ENCODE measurements at regions not wholly inside any gene's neighbourhood (a gene's known extent, or its start where the extent isn't known, plus 50 kb on each side); places are given as distances from the start of the nearest gene placed in this dataset.

DNA sequence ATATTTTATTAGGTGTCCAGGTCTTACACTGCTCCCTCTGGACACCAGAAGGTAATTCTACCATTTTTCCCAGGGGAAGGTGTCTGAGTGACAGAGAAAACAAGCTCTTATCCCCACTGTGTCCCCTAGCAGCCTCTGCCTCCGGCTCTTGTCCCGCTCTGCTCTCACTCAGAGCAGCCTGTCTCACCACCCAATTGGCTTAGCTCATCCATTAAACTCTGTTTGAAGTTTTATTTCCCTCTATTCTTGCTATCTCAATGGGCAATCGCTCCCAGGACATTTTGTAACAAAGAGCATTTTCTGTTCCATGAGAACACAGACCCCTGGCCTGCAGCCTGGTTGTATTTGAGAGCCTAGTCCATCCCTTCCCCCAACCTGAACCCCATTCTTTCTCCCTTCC lies 90.6 kb upstream of the LDAH start:
- DNase-seq: no peak

DNA sequence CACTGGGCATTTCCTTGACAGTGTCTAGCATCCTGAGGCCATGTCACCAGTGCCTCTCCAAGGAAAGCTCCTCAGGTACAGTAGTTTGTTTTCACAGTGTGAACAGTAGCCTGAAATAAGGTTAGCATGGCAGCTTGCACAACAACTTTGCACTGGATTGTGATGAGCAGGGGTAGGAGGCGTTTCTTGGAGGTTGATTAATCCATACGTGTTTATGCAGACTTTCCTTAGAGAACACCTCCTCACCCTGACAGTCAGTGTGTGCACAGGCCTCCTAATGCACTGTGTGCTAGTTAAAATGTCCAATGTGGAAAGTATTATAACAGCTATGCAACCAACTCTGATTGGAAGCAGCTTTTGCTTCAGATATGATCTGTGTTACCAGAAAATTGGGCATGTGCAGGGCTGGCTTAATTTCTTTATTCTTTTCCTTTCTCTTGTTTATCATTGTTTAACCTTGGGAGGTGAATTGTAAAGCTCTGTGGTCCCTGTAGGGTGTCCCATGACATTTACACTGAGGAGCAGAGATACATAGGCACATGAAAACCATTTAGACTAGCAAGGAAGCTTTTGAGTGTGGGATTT lies 77.2 kb upstream of the LDAH start:
- no peak for DNase-seq

DNA sequence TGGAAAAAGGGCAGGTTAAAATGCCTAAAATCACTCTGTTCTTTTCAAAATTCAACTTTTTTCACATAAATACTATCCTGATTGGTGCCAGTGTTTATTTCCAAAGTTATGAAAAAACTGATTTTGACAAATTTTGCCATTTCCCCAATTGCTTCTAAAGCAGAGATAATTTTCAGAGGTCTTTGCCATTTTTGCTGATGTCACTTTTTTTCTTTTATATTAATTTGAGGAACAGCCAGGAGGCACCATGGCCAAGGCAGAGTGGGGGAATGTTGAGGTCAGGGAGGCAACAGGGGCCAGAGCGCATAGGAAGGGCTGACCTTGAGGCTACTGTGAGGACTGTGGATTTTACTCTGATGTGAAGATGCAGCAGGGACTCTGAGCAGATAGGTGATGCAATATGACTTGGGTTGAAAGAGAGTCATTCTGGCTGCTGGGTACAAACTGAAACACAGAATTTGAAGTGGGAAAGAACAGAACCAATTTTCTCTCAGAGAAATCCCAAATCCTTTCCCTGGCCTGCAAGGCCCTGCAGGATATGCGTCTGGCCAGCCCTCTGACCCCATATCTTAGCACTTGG lies 75.1 kb upstream of the LDAH start:
- no peak for DNase-seq

DNA sequence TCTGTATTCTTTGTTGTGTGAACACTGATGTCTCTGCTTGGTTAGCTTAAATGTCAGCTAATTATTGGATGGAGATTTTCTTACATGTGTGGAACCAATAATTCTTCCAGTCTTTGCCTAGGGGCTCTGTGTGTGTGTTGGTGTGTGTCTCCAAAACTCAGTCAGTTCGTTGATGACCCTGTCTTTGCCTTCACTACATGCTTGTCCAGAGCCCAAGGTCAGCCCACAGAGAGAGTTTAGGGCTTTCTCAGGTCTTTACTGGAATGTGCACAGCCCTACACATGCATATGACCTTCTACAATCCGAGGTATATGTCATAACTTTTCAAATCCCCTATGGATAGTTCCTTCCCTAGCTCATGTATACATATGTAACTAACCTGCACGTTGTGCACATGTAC lies 74.1 kb upstream of the LDAH start:
- DNase-seq: no peak

DNA sequence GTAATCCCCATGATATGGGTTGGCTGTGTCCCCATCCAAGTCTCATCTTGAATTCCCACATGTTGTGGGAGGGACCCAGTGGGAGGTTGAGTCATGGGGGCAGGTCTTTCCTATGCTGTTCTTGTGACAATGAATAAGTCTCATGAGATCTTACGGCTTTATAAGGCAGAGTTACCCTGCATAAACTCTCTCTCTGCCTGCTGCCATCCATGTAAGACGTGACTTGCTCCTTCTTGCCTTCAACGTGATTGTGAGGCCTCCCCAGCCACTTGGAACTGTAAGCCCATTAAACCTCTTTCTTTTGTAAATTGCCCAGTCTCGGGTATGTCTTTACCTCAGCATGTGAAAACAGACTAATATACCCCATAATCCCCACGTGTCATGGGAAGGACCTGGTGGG lies 61.9 kb upstream of the LDAH start:
- DNase-seq: no peak

DNA sequence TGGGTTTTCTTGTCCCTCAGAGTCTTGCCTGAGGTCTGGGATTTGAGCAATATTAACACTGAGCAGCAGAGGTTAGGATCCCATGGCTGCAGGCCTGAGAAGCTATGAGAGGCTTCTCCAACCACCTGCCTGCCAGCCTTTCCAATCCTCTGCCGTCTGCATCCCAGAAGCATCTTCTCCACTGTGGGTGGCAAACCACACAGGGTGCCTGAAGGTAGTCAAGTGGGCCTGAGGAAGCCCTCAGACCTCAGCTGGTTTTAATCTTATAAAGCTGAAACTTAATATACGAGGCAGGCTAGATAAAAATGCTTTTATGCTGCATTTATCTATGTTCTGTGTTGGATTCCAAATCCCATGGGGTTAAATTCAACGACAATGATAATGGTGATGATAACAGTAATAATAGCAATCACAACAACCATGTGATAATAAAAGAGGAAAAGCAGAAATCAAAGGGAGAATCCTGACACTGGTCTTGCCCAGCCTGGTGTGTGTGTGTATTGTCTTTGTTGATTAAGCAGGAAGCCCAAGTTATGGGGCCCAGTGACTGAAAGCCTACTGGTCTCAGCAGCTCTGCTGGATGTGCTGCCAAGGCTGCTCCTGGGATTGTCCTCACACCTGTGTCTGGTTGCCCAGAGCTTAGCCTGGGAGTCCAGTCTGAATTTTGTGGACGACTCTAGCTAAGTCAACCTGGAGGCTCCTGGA lies 59.7 kb upstream of the LDAH start:
- DNase-seq: no peak

DNA sequence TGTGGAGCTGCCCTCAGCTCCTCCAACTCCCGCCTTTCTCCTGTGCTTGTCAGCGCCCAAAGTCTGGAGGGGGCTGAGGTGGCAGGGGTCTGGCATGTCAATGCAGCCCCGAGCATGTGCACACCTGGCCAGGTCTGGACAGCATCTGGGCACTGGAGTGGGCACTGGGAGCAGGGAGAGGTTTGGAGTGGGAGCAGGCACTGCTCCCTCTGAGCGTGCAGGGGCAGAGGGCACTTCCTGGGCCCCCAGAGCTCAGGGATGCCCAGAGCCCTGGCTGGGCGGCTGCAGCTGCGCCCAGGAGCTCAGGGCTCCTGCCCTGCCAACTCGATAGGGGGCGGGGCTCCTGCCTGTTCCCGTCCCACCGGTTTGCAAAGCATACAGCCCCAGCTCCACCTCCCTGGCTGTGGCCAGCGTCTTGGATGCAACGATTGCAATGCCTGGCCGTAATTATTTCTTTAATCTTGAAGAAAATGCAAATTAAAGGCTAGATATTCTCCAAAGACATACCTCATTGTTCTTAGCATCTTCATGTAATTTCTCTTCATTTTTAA lies 57.4 kb upstream of the LDAH start:
- DNase-seq: no peak

DNA sequence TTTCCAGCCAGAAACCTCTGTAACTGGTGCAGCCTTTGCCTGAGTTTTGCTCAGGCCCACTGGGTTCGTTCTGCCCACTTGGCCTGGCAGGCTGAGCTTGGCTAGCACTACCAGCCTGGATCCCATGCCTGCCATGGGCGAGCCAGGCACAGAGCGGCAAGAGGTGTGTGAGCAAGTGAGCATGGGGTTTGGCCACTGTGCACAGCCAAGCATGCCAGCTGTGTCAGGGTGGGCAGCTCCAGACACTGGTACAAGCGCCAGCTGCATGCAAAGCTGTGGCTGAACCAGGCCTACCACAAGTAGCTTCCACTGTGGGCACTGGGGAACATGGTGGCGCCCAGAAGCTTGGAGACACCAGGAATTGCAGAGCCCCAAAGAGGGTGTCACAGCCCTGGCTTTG lies 56.3 kb upstream of the LDAH start:
- no peak for DNase-seq

DNA sequence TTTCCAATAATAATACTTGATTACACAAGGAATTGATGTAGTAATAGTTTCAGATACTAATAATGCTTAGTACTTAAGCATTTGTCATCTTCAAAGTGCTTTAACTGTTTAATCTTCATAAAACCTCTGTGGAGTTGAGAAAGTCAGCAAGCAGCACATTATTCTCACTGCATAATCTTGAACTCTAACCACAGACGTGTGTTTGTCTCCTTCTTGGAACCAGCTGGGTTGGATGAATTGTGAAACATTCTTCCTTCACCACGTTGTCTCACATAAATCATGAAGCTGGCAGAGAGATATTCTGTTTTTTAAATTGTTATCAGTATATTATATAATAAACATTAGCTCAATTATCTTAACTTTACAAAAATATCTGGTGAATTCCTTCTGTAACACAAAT lies 55.1 kb upstream of the LDAH start:
- no peak for DNase-seq
